Dendritic cell treated with granulocyte-macrophage colony-stimulating factor and Interleukin-4, amounts not matched to agents 40 ng/mL and 50 ng/mL, for 4 days (primary cell): ENCODE measurements at regions not wholly inside any gene's neighbourhood (a gene's known extent, or its start where the extent isn't known, plus 50 kb on each side); places are given as distances from the start of the nearest gene placed in this dataset.
"Not testable (repeated sequence)": the region's sequence is repeated elsewhere in the genome, so short reads cannot be mapped to it uniquely, and the experiment has no call there.

Experiments
- H3K27ac Mint-ChIP-seq: one replicate; pipeline ENCODE4 v1.8.0; 2022; ENCODE audit warnings: mild to moderate bottlenecking, mixed read lengths
- H3K27me3 Mint-ChIP-seq: one replicate; pipeline ENCODE4 v1.8.0; 2022; ENCODE audit warnings: mild to moderate bottlenecking, mixed read lengths
- H3K36me3 Mint-ChIP-seq: one replicate; pipeline ENCODE4 v1.8.0; 2022; ENCODE audit warnings: low read depth, mixed read lengths
- H3K4me1 Mint-ChIP-seq: one replicate; pipeline ENCODE4 v1.8.0; 2022; ENCODE audit warnings: low read depth, mixed read lengths
- H3K4me3 Mint-ChIP-seq: one replicate; pipeline ENCODE4 v1.8.0; 2022; ENCODE audit warnings: mild to moderate bottlenecking, moderate library complexity, mixed read lengths
- H3K9me3 Mint-ChIP-seq: one replicate; pipeline ENCODE4 v1.8.0; 2022; ENCODE audit warnings: mixed read lengths
- intact Hi-C: fragments of 100-400 bp; cut with micrococcal nuclease; formaldehyde crosslinking; loops from one replicate; pipeline ENCODE4 v1.15.0; 2022

DNA sequence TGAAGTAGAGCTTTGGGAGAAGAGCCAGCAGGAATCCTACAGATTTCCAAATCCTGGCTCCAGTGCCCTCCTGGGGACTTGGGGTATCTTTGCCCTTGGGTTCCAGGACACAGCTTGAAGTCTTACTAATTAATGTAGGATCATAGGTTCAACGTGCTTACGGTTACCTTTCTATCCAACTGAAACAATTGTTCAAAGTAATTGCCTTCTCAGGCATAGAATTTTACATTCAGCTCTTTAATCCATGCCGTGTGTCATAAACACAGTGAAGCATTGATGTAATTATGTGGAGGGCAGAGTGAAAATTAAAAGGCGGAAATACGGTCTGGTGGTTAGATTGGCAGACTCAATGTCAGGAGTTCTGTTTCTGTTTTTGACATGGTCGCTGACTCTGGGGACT lies 170.4 kb downstream of the COG6 start:
- Mint-ChIP-seq H3K36me3 (no peaks in the 10 kb centered on the region), H3K4me3 (no peak overlapping the region)
- intact Hi-C loops = no loop called here

DNA sequence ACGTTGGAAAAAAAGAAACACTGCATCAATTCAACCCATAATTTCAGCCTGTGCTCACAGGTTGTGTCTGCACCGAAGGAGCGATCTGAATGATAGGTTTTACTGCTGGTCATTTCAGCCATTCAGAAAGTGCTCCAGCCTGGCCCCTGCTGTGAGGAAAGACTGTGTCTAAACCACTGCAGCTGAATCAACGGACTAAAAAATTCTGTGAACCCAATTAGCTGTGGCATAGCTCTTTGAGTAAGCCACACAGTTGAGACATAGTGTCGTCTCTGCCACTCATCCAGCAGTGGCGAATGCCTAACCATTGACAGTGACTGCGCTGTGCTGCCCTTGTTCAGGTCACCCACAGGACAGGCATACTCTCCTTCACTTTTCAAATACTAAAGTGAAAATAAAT lies 179.8 kb downstream of the COG6 start:
- Mint-ChIP-seq H3K27ac (no peak overlapping the region), H3K36me3 (no peaks in the 10 kb centered on the region), H3K4me3 (no peak overlapping the region), H3K27me3 (no peaks in the 10 kb centered on the region), H3K9me3 (peaks cover 8% of the 10 kb centered on the region), H3K4me1 (no peaks in the 10 kb centered on the region)
- intact Hi-C loops = no loop called here

More for the DNA sequence above, 170.4 kb downstream of the COG6 start:
- Mint-ChIP-seq H3K27me3 (no peaks in the 10 kb centered on the region), H3K4me1 (no peaks in the 10 kb centered on the region), H3K9me3 (no peaks in the 10 kb centered on the region), H3K27ac (no peak overlapping the region)

DNA sequence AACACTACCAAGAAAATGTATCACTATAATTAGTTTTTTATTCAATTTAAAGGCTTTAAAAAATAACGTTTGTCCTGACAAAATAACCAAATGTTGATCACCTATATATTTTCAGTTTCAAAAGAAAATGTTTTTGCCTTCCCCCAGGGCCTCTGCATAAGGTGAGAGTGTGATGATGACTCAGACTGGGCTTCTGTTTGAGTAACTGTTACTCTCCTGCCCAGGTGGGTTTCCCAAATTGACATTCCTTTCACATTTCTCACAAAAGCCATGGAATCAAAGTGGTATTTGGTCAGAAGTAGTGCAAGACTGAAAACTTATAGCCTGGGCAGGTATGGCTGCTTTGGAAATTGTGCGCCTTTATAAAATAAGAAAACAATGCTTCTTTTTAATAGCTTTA lies 180.6 kb downstream of the COG6 start:
- Mint-ChIP-seq H3K27ac (no peak overlapping the region), H3K27me3 (no peaks in the 10 kb centered on the region), H3K4me3 (no peak overlapping the region), H3K9me3 (peaks cover 8% of the 10 kb centered on the region), H3K4me1 (no peaks in the 10 kb centered on the region), H3K36me3 (no peaks in the 10 kb centered on the region)
- intact Hi-C loops = no loop called here

DNA sequence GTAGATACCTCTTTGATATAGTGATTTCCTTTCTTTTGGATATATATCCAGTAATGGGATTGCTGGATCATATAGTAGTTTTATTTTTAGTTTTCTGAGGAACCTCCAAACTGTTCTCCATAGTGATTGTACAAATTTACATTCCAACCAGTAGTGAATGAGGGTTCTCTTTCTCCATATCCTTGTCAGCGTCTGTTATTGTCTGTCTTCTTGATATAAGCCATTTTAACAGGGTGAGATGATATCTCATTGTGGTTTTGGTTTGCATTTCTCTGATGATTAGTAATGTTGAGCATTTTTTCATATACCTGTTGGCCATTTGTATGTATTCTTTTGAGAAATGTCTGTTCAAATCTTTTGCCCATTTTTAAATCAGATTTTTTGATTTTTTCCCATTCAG lies 182.4 kb downstream of the COG6 start:
- intact Hi-C loops, H3K27ac Mint-ChIP-seq, H3K4me3 Mint-ChIP-seq, H3K27me3 Mint-ChIP-seq, H3K36me3 Mint-ChIP-seq, H3K9me3 Mint-ChIP-seq, H3K4me1 Mint-ChIP-seq: not testable (repeated sequence)

DNA sequence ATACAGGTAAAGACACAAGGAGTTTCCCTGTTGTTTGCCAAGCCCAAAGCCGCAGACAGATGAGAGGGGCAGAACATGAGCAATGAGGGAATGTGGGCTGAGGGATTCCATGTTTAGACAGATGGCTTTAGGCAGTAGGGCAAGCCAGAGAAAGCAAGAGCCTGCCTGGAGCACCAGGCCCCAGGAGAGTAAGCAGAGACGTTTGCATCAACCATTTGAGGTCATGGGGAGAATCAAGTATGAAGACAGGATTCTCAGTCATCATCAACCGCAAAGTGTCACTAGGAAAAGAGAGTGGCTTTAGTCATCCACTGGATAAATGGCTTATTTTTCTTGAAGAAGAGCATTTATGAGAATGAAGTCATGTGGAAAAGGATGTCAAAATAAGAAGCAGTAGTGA lies 184.7 kb downstream of the COG6 start:
- no peak overlapping the region for H3K4me3 Mint-ChIP-seq
- no peaks in the 10 kb centered on the region for H3K27me3 Mint-ChIP-seq
- H3K27ac Mint-ChIP-seq = no peak overlapping the region

DNA sequence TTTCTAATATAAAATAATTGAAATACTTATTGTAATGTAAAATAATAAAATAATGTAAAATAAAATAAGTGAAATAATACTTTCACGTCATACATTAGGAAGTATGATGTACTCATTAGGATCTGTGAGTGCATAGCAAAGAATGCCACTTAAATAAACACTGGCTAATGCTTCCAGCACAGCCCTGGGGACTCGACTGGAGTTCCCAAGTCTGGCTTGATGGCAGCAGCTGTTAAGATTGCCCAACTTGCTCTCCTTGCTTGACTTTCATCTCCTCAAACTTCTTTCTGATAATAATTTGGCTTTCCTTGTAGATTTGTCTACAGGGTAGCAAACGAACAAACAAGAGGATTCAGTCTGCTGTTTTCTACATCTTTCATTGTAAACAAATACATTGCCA lies 191.9 kb downstream of the COG6 start:
- Mint-ChIP-seq H3K27ac (no peak overlapping the region), H3K36me3 (no peaks in the 10 kb centered on the region), H3K9me3 (peaks cover 24% of the 10 kb centered on the region), H3K27me3 (no peaks in the 10 kb centered on the region), H3K4me3 (no peak overlapping the region), H3K4me1 (no peaks in the 10 kb centered on the region)
- intact Hi-C loops = no loop called here

More for the DNA sequence above, 184.7 kb downstream of the COG6 start:
- Mint-ChIP-seq H3K4me1 (no peaks in the 10 kb centered on the region), H3K36me3 (no peaks in the 10 kb centered on the region), H3K9me3 (peaks cover 8% of the 10 kb centered on the region)
- intact Hi-C loops = no loop called here

DNA sequence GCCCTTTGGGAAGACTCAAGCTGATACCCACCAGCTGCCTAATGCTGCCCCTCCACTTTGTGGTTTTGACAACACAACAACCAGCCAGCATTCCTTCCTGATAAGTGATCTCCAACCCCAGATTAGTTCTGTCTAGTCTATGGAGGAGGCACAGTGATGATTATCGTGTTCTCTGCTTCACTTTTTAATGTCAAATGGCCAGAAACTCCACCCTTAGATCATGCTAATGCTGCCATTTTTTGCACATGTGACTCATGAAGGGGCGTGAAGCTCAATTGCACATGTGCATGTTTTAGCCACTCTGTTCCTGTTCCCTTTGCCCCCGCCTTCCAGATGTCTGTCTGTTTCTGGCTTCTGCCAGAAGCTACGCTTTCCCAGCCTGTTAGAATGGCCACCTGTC lies 199.8 kb downstream of the COG6 start:
- no peaks in the 10 kb centered on the region for H3K4me1 Mint-ChIP-seq
- intact Hi-C loops = no loop called here
- no peak overlapping the region for H3K27ac Mint-ChIP-seq
- no peaks in the 10 kb centered on the region for H3K36me3 Mint-ChIP-seq
- H3K27me3 Mint-ChIP-seq = no peaks in the 10 kb centered on the region
- H3K4me3 Mint-ChIP-seq = no peak overlapping the region
- peaks cover 35% of the 10 kb centered on the region for H3K9me3 Mint-ChIP-seq

DNA sequence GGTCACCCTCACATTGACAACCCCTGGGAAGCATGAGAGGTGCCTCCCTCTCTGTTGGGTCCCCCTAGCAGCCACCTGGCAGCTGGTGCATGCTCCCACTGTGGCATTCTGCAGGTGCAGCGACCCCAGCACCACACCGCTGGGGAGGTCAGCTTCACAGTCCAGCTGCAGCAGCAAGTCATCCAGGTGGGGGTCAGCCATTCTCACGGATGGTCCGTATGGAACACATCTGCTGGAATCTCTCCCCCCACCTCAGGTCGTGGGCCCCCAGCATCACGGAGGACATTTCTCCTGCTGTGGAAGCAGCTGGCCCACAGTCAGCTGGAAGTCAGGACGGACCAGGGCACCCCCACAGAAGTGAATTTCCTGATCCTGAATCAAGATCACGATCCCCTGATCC lies 201.3 kb downstream of the COG6 start:
- Mint-ChIP-seq H3K4me3 (no peak overlapping the region), H3K27ac (no peak overlapping the region), H3K9me3 (peaks cover 27% of the 10 kb centered on the region), H3K27me3 (no peaks in the 10 kb centered on the region), H3K36me3 (no peaks in the 10 kb centered on the region), H3K4me1 (no peaks in the 10 kb centered on the region)
- intact Hi-C loops = no loop called here

DNA sequence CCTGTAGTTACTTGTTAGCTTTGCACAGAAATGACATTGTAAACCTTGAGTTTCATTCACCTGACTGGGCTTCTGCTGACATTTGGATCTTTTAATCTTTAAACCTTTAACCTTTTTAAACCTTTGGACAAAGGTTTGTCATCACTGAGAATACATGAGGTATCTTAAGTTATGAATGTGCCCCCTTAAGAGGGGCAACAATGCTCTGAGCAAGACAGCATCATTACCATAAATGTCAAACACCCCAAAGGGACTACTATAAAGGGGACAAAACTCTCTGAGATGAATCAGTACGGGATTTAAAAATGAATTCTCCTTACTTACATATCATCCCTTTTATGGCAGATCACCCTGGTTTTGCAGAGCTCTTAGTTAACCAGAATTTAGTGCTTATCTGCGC lies 203.3 kb downstream of the COG6 start:
- H3K27me3 Mint-ChIP-seq = no peaks in the 10 kb centered on the region
- intact Hi-C loops = no loop called here
- H3K9me3 Mint-ChIP-seq = peaks cover 6% of the 10 kb centered on the region
- H3K27ac Mint-ChIP-seq = no peak overlapping the region
- H3K4me1 Mint-ChIP-seq = no peaks in the 10 kb centered on the region
- no peak overlapping the region for H3K4me3 Mint-ChIP-seq
- H3K36me3 Mint-ChIP-seq = no peaks in the 10 kb centered on the region

DNA sequence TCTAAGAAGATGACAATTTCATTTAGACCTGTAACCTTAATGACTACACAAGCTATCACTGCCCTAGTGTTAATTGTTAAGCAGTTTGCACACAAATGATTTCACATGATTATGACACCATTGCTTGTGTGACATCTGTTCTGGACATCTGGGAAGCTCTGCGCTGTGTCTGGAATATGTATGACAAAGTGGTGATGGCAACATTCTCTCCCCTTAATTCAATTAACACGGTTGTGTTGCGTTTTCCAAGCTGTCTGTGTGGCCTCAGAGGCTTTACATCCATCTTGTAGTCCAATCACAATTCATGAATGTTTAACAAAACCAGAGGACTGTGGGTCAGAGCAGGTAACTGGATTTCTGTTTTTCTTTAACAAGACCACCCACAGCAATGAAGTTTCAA lies 204.4 kb downstream of the COG6 start:
- intact Hi-C loops = no loop called here
- Mint-ChIP-seq H3K4me3 (no peak overlapping the region), H3K4me1 (no peaks in the 10 kb centered on the region)

DNA sequence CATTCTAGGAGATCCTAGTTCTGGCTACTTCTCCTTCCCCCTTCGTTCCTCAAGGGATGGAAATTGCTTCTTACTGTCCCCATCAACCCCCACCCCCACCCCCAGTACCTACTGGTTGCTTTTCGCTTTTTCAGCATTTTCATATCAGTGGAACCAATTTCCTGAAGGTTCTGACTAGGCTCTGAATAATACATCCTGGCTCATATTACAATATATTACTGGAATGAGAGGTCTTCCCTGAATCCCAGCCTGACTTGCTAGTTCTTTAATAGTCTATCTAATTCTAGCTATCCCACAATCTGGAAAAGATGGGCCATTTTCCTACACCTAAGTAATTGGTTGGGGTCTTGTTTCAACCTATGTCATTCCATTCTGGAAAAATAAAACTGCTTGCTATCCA lies 207.4 kb downstream of the COG6 start:
- Mint-ChIP-seq H3K27me3 (no peaks in the 10 kb centered on the region), H3K9me3 (peaks cover 10% of the 10 kb centered on the region), H3K4me3 (no peak overlapping the region), H3K27ac (no peak overlapping the region), H3K36me3 (no peaks in the 10 kb centered on the region), H3K4me1 (no peaks in the 10 kb centered on the region)
- intact Hi-C loops = no loop called here

More for the DNA sequence above, 204.4 kb downstream of the COG6 start:
- Mint-ChIP-seq H3K9me3 (no peaks in the 10 kb centered on the region), H3K27me3 (no peaks in the 10 kb centered on the region), H3K36me3 (no peaks in the 10 kb centered on the region), H3K27ac (no peak overlapping the region)

DNA sequence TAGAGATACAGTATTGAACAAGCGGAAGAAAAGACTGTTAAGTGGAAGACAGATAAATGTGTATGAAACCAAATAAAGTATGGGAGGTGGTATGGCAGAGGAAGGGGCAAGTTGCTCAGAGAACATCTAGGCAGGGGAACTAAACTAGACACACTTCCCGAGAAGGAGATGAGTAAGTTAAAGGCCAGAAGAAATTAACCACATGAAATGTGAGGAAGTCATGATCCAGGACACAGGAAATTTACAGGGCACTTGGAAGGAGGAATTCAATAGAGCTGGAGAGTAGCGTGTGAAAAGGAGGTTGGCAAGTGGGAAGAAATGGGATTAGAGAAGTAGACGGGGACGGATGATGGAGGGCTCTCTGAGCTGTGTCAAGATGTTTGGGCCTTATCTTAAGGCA lies 208.8 kb downstream of the COG6 start:
- H3K27ac Mint-ChIP-seq = no peak overlapping the region
- intact Hi-C loops = no loop called here
- H3K4me1 Mint-ChIP-seq = no peaks in the 10 kb centered on the region
- no peak overlapping the region for H3K4me3 Mint-ChIP-seq
- no peaks in the 10 kb centered on the region for H3K27me3 Mint-ChIP-seq
- H3K9me3 Mint-ChIP-seq = peaks cover 10% of the 10 kb centered on the region
- no peaks in the 10 kb centered on the region for H3K36me3 Mint-ChIP-seq

DNA sequence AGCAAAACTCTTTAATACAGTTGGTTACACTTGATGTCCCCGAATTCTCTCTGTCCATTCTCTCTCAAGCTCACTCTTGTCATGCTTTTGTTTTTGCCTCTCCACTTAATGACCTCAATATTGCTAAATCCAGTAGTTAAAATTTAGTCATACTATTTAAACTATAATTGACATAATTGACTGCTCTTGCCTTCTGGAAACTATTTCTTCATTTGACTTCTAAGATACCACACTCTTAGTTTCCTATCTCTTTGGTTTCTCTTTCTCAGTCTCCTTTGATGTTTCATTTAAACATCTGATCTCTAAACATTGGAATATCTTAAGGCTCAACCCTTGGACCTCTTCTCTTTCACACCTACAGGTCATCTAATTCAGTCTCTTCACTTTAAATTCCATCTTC lies 211.3 kb downstream of the COG6 start:
- intact Hi-C loops = no loop called here
- H3K4me3 Mint-ChIP-seq = no peak overlapping the region
- no peak overlapping the region for H3K27ac Mint-ChIP-seq
- H3K4me1 Mint-ChIP-seq = no peaks in the 10 kb centered on the region
- peaks cover 10% of the 10 kb centered on the region for H3K9me3 Mint-ChIP-seq
- no peaks in the 10 kb centered on the region for H3K36me3 Mint-ChIP-seq
- H3K27me3 Mint-ChIP-seq = no peaks in the 10 kb centered on the region

DNA sequence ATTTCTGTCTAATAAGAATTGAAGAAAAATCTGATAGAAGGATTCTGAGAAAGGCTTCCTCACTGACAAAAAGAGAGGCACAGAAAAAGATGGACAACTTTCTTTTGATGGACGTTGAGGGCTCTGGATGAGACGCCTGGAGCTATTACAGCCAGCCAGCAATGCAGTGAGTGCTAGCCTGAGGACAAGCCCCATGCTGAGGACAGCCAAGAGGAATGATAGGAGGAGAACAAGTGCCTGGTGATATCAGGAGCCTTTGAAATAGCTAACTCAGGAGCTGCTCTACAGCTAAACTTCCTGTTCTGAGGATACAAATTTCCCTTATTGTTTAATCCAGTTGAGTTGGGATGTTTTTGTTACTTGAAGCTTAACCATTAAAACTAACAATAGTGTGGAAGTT lies 212.3 kb downstream of the COG6 start:
- Mint-ChIP-seq H3K4me3 (no peak overlapping the region), H3K27me3 (no peaks in the 10 kb centered on the region), H3K9me3 (peaks cover 10% of the 10 kb centered on the region), H3K4me1 (no peaks in the 10 kb centered on the region), H3K36me3 (no peaks in the 10 kb centered on the region), H3K27ac (no peak overlapping the region)
- intact Hi-C loops = no loop called here

DNA sequence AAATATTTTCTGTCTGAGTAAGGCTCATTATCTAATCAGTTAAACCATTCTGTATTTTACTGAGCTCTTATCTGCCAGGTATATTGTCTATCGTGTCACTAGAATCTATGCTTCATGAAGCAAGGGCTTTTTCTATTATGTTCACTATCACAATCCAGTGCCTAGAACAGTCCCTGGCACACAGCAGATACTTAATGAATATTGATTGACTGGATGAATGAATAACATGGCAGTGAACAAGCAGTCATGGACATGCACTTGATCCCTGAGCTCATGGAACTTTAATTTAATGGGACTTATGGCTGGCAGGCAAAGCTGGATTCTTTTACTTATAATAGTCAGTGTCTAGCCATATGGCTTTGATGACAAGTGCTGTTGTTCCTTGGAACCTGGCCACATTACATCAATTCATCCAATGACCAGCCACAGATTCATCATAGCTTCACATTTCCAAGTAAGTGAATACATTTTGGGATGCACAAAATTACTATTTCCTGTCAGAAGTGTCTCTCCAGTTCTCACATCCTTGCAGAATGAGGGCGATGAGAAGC lies 214.8 kb downstream of the COG6 start:
- H3K36me3 Mint-ChIP-seq = no peaks in the 10 kb centered on the region
- intact Hi-C loops = no loop called here
- no peak overlapping the region for H3K4me3 Mint-ChIP-seq
- H3K4me1 Mint-ChIP-seq = no peaks in the 10 kb centered on the region
- H3K9me3 Mint-ChIP-seq = peaks cover 10% of the 10 kb centered on the region
- no peak overlapping the region for H3K27ac Mint-ChIP-seq
- H3K27me3 Mint-ChIP-seq = no peaks in the 10 kb centered on the region
